Breast epithelium (tissue), 3 donors: ENCODE measurements at regions not wholly inside any gene's neighbourhood (a gene's known extent, or its start where the extent isn't known, plus 50 kb on each side); places are given as distances from the start of the nearest gene placed in this dataset.

Experiments
- POLR2A ChIP-seq: fragments of 450-650 bp; IDR thresholded peaks from one replicate; pipeline ENCODE4 v1.6.1; 2016; ENCODE audit warnings: antibody characterized with exemption, mild to moderate bottlenecking, moderate library complexity
- TF ChIP-seq, protein P1 (sequence below), 3 donors: fragments of 450-650 bp; IDR thresholded peaks; one replicate each; pipeline ENCODE4 v1.5.1; 2016 to 2017; ENCODE audit warnings: antibody characterized with exemption in 3 of 3, mild to moderate bottlenecking in 3 of 3, moderate library complexity in 3 of 3

DNA sequence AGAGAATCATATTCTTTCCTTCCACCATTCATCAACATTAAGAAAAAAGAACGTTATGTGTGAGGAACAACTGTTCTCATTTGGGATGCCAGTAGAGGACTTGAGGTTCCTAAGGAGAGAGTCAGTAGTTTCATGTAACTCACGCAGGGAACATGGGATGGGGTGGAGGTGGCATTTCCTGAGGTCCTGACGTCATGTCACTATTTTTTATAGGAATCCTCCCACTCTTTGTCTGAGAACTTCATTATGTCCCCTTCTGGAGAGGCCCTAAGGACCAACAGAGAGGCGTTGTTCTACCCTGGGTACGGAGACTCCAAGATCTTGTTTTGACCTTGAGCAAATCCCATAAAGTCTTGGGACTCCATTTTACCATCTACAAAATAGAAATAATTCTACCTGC lies 211.7 kb upstream of the SOX9 start:
- TF ChIP-seq, protein P1, sequence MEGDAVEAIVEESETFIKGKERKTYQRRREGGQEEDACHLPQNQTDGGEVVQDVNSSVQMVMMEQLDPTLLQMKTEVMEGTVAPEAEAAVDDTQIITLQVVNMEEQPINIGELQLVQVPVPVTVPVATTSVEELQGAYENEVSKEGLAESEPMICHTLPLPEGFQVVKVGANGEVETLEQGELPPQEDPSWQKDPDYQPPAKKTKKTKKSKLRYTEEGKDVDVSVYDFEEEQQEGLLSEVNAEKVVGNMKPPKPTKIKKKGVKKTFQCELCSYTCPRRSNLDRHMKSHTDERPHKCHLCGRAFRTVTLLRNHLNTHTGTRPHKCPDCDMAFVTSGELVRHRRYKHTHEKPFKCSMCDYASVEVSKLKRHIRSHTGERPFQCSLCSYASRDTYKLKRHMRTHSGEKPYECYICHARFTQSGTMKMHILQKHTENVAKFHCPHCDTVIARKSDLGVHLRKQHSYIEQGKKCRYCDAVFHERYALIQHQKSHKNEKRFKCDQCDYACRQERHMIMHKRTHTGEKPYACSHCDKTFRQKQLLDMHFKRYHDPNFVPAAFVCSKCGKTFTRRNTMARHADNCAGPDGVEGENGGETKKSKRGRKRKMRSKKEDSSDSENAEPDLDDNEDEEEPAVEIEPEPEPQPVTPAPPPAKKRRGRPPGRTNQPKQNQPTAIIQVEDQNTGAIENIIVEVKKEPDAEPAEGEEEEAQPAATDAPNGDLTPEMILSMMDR (IDR thresholded peaks at IDR 0.05): no peak
- TF ChIP-seq POLR2A: no peak
